ENCODE measurements at regions not wholly inside any gene's neighbourhood (a gene's known extent, or its start where the extent isn't known, plus 50 kb on each side); places are given as distances from the start of the nearest gene placed in this dataset.

GRCh38 chr4:189840356-189840755 lies 100.3 kb upstream of the FRG1 start:
- BruUV-seq (replicated peaks), result no TSS peak
- ATAC-seq (no peak), DNase-seq (ENCODE audit: low read depth, low spot score) (no peak)
- no peaks in the 10 kb centered on the region for H3K36me3 ChIP-seq (ENCODE audit: control insufficient read depth, insufficient read depth, low read length)
- H3K4me3 ChIP-seq (ENCODE audit: low read depth in 2 of 2, low read length in 2 of 2), result no peak overlapping the region
- no peak for TF ChIP-seq TCF7L2 (IDR thresholded peaks at IDR 0.05; ENCODE audit: low read depth, low read length)
- TF ChIP-seq SIN3A (IDR thresholded peaks at IDR 0.05; ENCODE audit: borderline replicate concordance, insufficient read depth, low read depth, low read length), result no peak
- TF ChIP-seq REST (IDR thresholded peaks at IDR 0.05; ENCODE audit: insufficient read depth in 1 of 2, low read depth in 2 of 2, low read length in 1 of 2), result no peak
- TF ChIP-seq CTCF (IDR thresholded peaks at IDR 0.05), result no peak
- no peak for TF ChIP-seq POLR2AphosphoS5 (IDR thresholded peaks at IDR 0.05; ENCODE audit: low read depth, low read length)
- CTCF ChIA-PET, result no interaction called here
- no peaks in the 10 kb centered on the region for H3K4me1 ChIP-seq (ENCODE audit: control insufficient read depth, insufficient read depth, low read length)
- intact Hi-C loops (cut with micrococcal nuclease; ENCODE audit: unreplicated experiment) (no loop called here), in situ Hi-C loops (cut with HindIII; ENCODE audit: low pct_unique_long_range_greater_than_20kb, low sequenced_read_pairs) (no loop called here)
- H3K27ac ChIP-seq (ENCODE audit: low read length), result no peak overlapping the region
- POLR2A ChIA-PET, result no interaction called here
- no peaks in the 10 kb centered on the region for H3K27me3 ChIP-seq (ENCODE audit: control insufficient read depth, insufficient read depth, low read length)
- H3K9me3 ChIP-seq (ENCODE audit: control insufficient read depth, insufficient read depth, low read depth, low read length), result no peaks in the 10 kb centered on the region

GRCh38 chr4:189843413-189844009 lies 97.2 kb upstream of the FRG1 start:
- DNase-seq (ENCODE audit: low read depth, low spot score), result no peak
- no peaks in the 10 kb centered on the region for H3K4me1 ChIP-seq (ENCODE audit: control insufficient read depth, insufficient read depth, low read length)
- in situ Hi-C loops (cut with HindIII; ENCODE audit: low pct_unique_long_range_greater_than_20kb, low sequenced_read_pairs) (no loop called here), intact Hi-C loops (cut with micrococcal nuclease; ENCODE audit: unreplicated experiment) (no loop called here)
- ChIA-PET CTCF (no interaction called here), POLR2A (no interaction called here)
- no peak overlapping the region for H3K27ac ChIP-seq (ENCODE audit: low read length)
- no peaks in the 10 kb centered on the region for H3K9me3 ChIP-seq (ENCODE audit: control insufficient read depth, insufficient read depth, low read depth, low read length)
- H3K27me3 ChIP-seq (ENCODE audit: control insufficient read depth, insufficient read depth, low read length), result no peaks in the 10 kb centered on the region
- no peak for ATAC-seq
- no peaks in the 10 kb centered on the region for H3K36me3 ChIP-seq (ENCODE audit: control insufficient read depth, insufficient read depth, low read length)
- BruUV-seq (replicated peaks), result no TSS peak
- no peak overlapping the region for H3K4me3 ChIP-seq (ENCODE audit: low read depth in 2 of 2, low read length in 2 of 2)
- TF ChIP-seq CTCF (IDR thresholded peaks at IDR 0.05) (no peak), TCF7L2 (IDR thresholded peaks at IDR 0.05; ENCODE audit: low read depth, low read length) (no peak), POLR2AphosphoS5 (IDR thresholded peaks at IDR 0.05; ENCODE audit: low read depth, low read length) (no peak), REST (IDR thresholded peaks at IDR 0.05; ENCODE audit: insufficient read depth in 1 of 2, low read depth in 2 of 2, low read length in 1 of 2) (no peak), SIN3A (IDR thresholded peaks at IDR 0.05; ENCODE audit: borderline replicate concordance, insufficient read depth, low read depth, low read length) (no peak)
